Progenitor cell of endocrine pancreas (in vitro differentiated cells): ENCODE measurements at regions not wholly inside any gene's neighbourhood (a gene's known extent, or its start where the extent isn't known, plus 50 kb on each side); places are given as distances from the start of the nearest gene placed in this dataset.

ENCODE experiments used
- DNase-seq: peaks from one replicate; pipeline ENCODE4 v3.0.0; 2021; ENCODE audit warnings: low spot score; ENCODE audit not compliant: unreplicated experiment
- H3K27ac Mint-ChIP-seq: 2 replicates; pipeline ENCODE4 v1.8.0; 2021; ENCODE audit warnings: mild to moderate bottlenecking, moderate library complexity, mixed read lengths
- H3K27me3 Mint-ChIP-seq: 2 replicates; pipeline ENCODE4 v1.8.0; 2021; ENCODE audit warnings: mixed read lengths
- H3K36me3 Mint-ChIP-seq: 2 replicates; pipeline ENCODE4 v1.8.0; 2022; ENCODE audit warnings: mixed read lengths; ENCODE audit not compliant: insufficient read depth
- H3K4me1 Mint-ChIP-seq: 2 replicates; pipeline ENCODE4 v1.8.0; 2021; ENCODE audit warnings: low read depth, mixed read lengths
- H3K4me3 Mint-ChIP-seq: 2 replicates; pipeline ENCODE4 v1.8.0; 2021; ENCODE audit warnings: low read depth, mild to moderate bottlenecking, moderate library complexity, mixed read lengths
- H3K9me3 Mint-ChIP-seq: 2 replicates; pipeline ENCODE4 v1.8.0; 2021; ENCODE audit warnings: low read depth, mixed read lengths
- CTCF ChIP-seq: fragments of 200-600 bp; sonication (generic); IDR thresholded peaks from one replicate; pipeline ENCODE4 v1.5.0; 2021; ENCODE audit warnings: antibody characterized with exemption, mild to moderate bottlenecking; ENCODE audit not compliant: unreplicated experiment

GRCh38 chr6:164871783-164872182, 437.6 kb downstream of the C6orf118 start:
- peak overlapping the region; percentile 22 for H3K27ac Mint-ChIP-seq
- H3K4me1 Mint-ChIP-seq, result peaks cover 10% of the 10 kb centered on the region
- no peak for DNase-seq
- H3K9me3 Mint-ChIP-seq, result peaks cover 13% of the 10 kb centered on the region
- no peaks in the 10 kb centered on the region for H3K27me3 Mint-ChIP-seq
- no peak overlapping the region for H3K4me3 Mint-ChIP-seq
- TF ChIP-seq CTCF, result no peak
- H3K36me3 Mint-ChIP-seq, result no peaks in the 10 kb centered on the region

DNA sequence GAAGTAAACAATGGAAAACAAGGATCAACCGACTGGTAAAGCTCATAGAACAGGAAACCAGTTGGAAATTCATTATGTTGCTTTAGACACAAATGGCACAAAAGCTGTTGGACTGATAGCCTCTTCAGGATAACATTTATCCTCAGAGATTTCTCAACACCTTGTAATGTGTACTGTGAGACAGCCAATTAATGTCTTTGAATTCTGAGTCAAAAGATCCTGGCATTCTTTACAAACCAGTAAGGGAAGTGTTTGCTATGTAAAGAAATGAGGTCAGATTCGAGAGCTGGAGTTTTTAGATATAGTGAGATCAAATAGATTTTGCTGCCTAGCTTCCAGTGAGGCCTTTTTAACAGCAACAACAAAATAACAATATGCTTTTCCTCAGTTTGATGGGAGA, 439.2 kb downstream of the C6orf118 start:
- DNase-seq, result no peak
- H3K27ac Mint-ChIP-seq, result peak overlapping the region; percentile 51
- no peaks in the 10 kb centered on the region for H3K27me3 Mint-ChIP-seq
- peaks cover 10% of the 10 kb centered on the region for H3K4me1 Mint-ChIP-seq
- H3K4me3 Mint-ChIP-seq, result no peak overlapping the region
- H3K9me3 Mint-ChIP-seq, result peaks cover 13% of the 10 kb centered on the region
- no peaks in the 10 kb centered on the region for H3K36me3 Mint-ChIP-seq
- TF ChIP-seq CTCF, result no peak

DNA sequence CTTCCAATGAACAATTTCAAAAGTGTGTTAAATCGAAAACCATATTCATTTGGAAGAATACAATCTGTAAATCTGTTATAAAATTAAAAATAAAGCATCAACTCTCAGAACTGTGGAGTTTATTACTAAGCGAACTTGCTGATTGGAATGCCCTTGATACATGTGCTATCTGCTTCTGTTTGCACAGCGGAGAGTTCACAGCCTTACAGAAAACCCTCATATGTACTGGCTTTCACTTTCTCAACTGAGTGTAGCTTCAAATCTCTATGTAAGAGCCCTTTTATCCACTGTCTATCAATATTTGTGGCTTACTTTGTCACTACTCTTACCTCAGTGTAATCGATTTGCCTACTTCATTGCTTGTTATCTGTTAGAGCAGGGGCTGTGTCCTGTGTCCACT, 447.4 kb downstream of the C6orf118 start:
- Mint-ChIP-seq H3K27ac (no peak overlapping the region), H3K9me3 (no peaks in the 10 kb centered on the region), H3K4me3 (no peak overlapping the region), H3K4me1 (peaks cover 8% of the 10 kb centered on the region), H3K27me3 (no peaks in the 10 kb centered on the region), H3K36me3 (no peaks in the 10 kb centered on the region)
- no peak for TF ChIP-seq CTCF
- DNase-seq, result no peak

- no peak for TF ChIP-seq CTCF
- Mint-ChIP-seq H3K27me3 (no peaks in the 10 kb centered on the region), H3K4me3 (no peak overlapping the region), H3K36me3 (no peaks in the 10 kb centered on the region), H3K27ac (no peak overlapping the region), H3K9me3 (no peaks in the 10 kb centered on the region), H3K4me1 (peaks cover 8% of the 10 kb centered on the region)
- no peak for DNase-seq
Observed at GRCh38 chr6:164859816-164860215, 449.6 kb downstream of the C6orf118 start.

- Mint-ChIP-seq H3K27ac (no peak overlapping the region), H3K36me3 (no peaks in the 10 kb centered on the region), H3K9me3 (no peaks in the 10 kb centered on the region), H3K27me3 (no peaks in the 10 kb centered on the region), H3K4me1 (no peaks in the 10 kb centered on the region), H3K4me3 (no peak overlapping the region)
- no peak for DNase-seq
- TF ChIP-seq CTCF, result no peak
Observed at GRCh38 chr6:164856138-164856537, 453.3 kb downstream of the C6orf118 start.
